ENCODE measurements at regions not wholly inside any gene's neighbourhood (a gene's known extent, or its start where the extent isn't known, plus 50 kb on each side); places are given as distances from the start of the nearest gene placed in this dataset.
A peak's percentile ranks its signal among the peaks of the same experiment; 100 is the strongest.

GRCh38 chr4:36394352-36394903 lies 113.0 kb downstream of the DTHD1 start:
- DNase-seq (ENCODE audit: low read depth in 2 of 2, low spot score in 1 of 2), result no peak

GRCh38 chr4:36399762-36400353 lies 118.4 kb downstream of the DTHD1 start:
- peak in 1 of 2 donors; percentile 12 for DNase-seq (ENCODE audit: low read depth in 2 of 2, low spot score in 1 of 2)

GRCh38 chr4:36402008-36402758 lies 120.8 kb downstream of the DTHD1 start:
- DNase-seq (ENCODE audit: low read depth in 2 of 2, low spot score in 1 of 2), result no peak

- DNase-seq (ENCODE audit: low read depth in 2 of 2, low spot score in 1 of 2), result no peak
These were observed 129.9 kb downstream of the DTHD1 start for GRCh38 chr4:36411338-36411737.

- no peak for DNase-seq (ENCODE audit: low read depth in 2 of 2, low spot score in 1 of 2)
These were observed 132.8 kb downstream of the DTHD1 start for GRCh38 chr4:36414248-36414647.

- DNase-seq (ENCODE audit: low read depth in 2 of 2, low spot score in 1 of 2), result no peak
These were observed 135.7 kb downstream of the DTHD1 start for GRCh38 chr4:36417146-36417545.

GRCh38 chr4:36420111-36420679 lies 138.8 kb downstream of the DTHD1 start:
- no peak for DNase-seq (ENCODE audit: low read depth in 2 of 2, low spot score in 1 of 2)

- no peak for DNase-seq (ENCODE audit: low read depth in 2 of 2, low spot score in 1 of 2)
These were observed 141.2 kb downstream of the DTHD1 start for GRCh38 chr4:36422607-36423006.

GRCh38 chr4:36426741-36427140 lies 145.3 kb downstream of the DTHD1 start:
- DNase-seq (ENCODE audit: low read depth in 2 of 2, low spot score in 1 of 2), result no peak

GRCh38 chr4:36427696-36428095 lies 146.3 kb downstream of the DTHD1 start:
- DNase-seq (ENCODE audit: low read depth in 2 of 2, low spot score in 1 of 2), result no peak

GRCh38 chr4:36432586-36432985 lies 151.2 kb downstream of the DTHD1 start:
- no peak for DNase-seq (ENCODE audit: low read depth in 2 of 2, low spot score in 1 of 2)

GRCh38 chr4:36439556-36439955 lies 158.1 kb downstream of the DTHD1 start:
- no peak for DNase-seq (ENCODE audit: low read depth in 2 of 2, low spot score in 1 of 2)

- no peak for DNase-seq (ENCODE audit: low read depth in 2 of 2, low spot score in 1 of 2)
These were observed 164.1 kb downstream of the DTHD1 start for GRCh38 chr4:36445480-36445879.

GRCh38 chr4:36446275-36446674 lies 164.9 kb downstream of the DTHD1 start:
- no peak for DNase-seq (ENCODE audit: low read depth in 2 of 2, low spot score in 1 of 2)

GRCh38 chr4:36461344-36461743 lies 179.9 kb downstream of the DTHD1 start:
- DNase-seq (ENCODE audit: low read depth in 2 of 2, low spot score in 1 of 2), result no peak

- DNase-seq (ENCODE audit: low read depth in 2 of 2, low spot score in 1 of 2), result no peak
These were observed 186.3 kb downstream of the DTHD1 start for GRCh38 chr4:36467670-36468069.

- no peak for DNase-seq (ENCODE audit: low read depth in 2 of 2, low spot score in 1 of 2)
These were observed 190.5 kb downstream of the DTHD1 start for GRCh38 chr4:36471903-36472302.

GRCh38 chr4:36476135-36476534 lies 194.7 kb downstream of the DTHD1 start:
- DNase-seq (ENCODE audit: low read depth in 2 of 2, low spot score in 1 of 2), result no peak

- no peak for DNase-seq (ENCODE audit: low read depth in 2 of 2, low spot score in 1 of 2)
These were observed 196.4 kb downstream of the DTHD1 start for GRCh38 chr4:36477861-36478260.

GRCh38 chr4:36485885-36486284 lies 204.5 kb downstream of the DTHD1 start:
- DNase-seq (ENCODE audit: low read depth in 2 of 2, low spot score in 1 of 2), result no peak

GRCh38 chr4:36489798-36490197 lies 208.4 kb downstream of the DTHD1 start:
- no peak for DNase-seq (ENCODE audit: low read depth in 2 of 2, low spot score in 1 of 2)

GRCh38 chr4:36492041-36492440 lies 210.6 kb downstream of the DTHD1 start:
- DNase-seq (ENCODE audit: low read depth in 2 of 2, low spot score in 1 of 2), result no peak
